ENCODE measurements at regions not wholly inside any gene's neighbourhood (a gene's known extent, or its start where the extent isn't known, plus 50 kb on each side); places are given as distances from the start of the nearest gene placed in this dataset.

DNA sequence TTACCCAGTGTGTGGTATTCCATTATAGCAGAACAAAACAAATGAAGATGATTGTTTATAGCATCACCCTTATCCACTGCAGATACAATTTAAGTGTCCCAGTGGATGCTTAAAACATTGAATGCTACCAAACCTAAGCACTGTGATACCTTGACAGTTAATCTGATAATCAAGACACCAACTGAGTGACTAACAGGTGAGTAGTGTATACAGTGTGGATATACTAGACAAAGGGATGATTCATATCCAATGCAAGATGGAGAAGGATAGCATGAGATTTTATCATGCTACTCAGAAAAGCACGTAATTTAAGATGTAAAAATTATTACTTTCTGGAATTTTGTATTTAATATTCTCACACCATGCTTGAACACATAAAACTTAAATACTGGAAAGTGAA is 1449.0 kb downstream of the OTOL1 start:
- DNase-seq: no peak
- H2AFZ ChIP-seq (ENCODE audit: insufficient read depth, low read depth, low read length, poor library complexity, severe bottlenecking): no peak overlapping the region
- Mint-ChIP-seq H3K27me3 (ENCODE audit: low read depth in 3 of 3) (no peaks in the 10 kb centered on the region), H3K4me3 (no peak overlapping the region), H3K27ac (no peak overlapping the region), H3K4me1 (no peaks in the 10 kb centered on the region), H3K9me3 (peaks cover 2 to 8% (median 7%) of the 10 kb centered on the region in 7 donors), H3K36me3 (no peaks in the 10 kb centered on the region)
- no peaks in the 10 kb centered on the region for H3K4me1 ChIP-seq (ENCODE audit: control insufficient read depth in 1 of 2, insufficient read depth in 2 of 2, low read length in 2 of 2)
- intact Hi-C loops (cut with micrococcal nuclease): no loop called here
- H4K20me1 ChIP-seq (ENCODE audit: insufficient read depth, low read length): no peaks in the 10 kb centered on the region
- no peaks in the 10 kb centered on the region for H3K36me3 ChIP-seq (replicated peaks in 1 of 2; ENCODE audit: control insufficient read depth in 1 of 2, insufficient read depth in 2 of 2, low read length in 2 of 2)
- WGBS (ENCODE audit: insufficient coverage): no CpG with 5 or more reads among the region's 1 CpG
- H3K27ac ChIP-seq (ENCODE audit: low read depth in 1 of 2, low read length in 2 of 2): no peak overlapping the region
- H3K27me3 ChIP-seq (ENCODE audit: control insufficient read depth in 2 of 2, insufficient read depth in 2 of 2, low read length in 2 of 2): no peaks in the 10 kb centered on the region
- no peak overlapping the region for H3K9ac ChIP-seq (ENCODE audit: insufficient read depth, low read length, poor library complexity, severe bottlenecking)
- TF ChIP-seq, protein P1, sequence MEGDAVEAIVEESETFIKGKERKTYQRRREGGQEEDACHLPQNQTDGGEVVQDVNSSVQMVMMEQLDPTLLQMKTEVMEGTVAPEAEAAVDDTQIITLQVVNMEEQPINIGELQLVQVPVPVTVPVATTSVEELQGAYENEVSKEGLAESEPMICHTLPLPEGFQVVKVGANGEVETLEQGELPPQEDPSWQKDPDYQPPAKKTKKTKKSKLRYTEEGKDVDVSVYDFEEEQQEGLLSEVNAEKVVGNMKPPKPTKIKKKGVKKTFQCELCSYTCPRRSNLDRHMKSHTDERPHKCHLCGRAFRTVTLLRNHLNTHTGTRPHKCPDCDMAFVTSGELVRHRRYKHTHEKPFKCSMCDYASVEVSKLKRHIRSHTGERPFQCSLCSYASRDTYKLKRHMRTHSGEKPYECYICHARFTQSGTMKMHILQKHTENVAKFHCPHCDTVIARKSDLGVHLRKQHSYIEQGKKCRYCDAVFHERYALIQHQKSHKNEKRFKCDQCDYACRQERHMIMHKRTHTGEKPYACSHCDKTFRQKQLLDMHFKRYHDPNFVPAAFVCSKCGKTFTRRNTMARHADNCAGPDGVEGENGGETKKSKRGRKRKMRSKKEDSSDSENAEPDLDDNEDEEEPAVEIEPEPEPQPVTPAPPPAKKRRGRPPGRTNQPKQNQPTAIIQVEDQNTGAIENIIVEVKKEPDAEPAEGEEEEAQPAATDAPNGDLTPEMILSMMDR (IDR thresholded peaks at IDR 0.05): no peak
- no peaks in the 10 kb centered on the region for H3K79me2 ChIP-seq (ENCODE audit: insufficient read depth, low read length)
- no peak overlapping the region for H3K4me3 ChIP-seq (replicated peaks in 1 of 3; ENCODE audit: low read depth in 2 of 3, low read length in 3 of 3)
- no peak overlapping the region for H3K4me2 ChIP-seq (replicated peaks; ENCODE audit: extremely low read depth, low read length, poor library complexity, severe bottlenecking)
- peaks cover 5 to 16% of the 10 kb centered on the region in 2 donors for H3K9me3 ChIP-seq (replicated peaks in 1 of 2; ENCODE audit: control insufficient read depth in 1 of 2, insufficient read depth in 1 of 2, low read length in 2 of 2)

DNA sequence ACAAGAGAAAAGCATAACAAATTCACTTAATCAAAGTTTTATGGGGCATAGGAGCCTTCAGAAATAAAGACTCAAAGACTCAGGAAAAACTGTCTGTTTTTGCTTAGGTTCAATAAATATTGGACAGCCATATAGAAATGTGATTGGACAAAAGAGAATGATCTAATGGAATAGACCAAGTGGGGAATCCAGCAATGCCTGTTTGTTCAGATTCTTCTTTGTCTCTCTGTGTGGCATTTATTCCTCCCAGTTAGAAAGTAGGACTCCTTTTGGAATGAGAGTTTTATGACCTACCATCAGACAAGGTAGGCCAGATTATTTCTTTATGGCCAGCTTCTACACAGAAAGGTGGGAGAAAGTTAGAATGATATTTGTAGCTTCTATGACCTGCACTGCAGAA is 1460.1 kb downstream of the OTOL1 start:
- peaks cover 0 to 11% (median 3%) of the 10 kb centered on the region in 7 donors for H3K9me3 Mint-ChIP-seq
- TF ChIP-seq, protein P1 (IDR thresholded peaks at IDR 0.05): no peak
- no peak overlapping the region for H2AFZ ChIP-seq (ENCODE audit: insufficient read depth, low read depth, low read length, poor library complexity, severe bottlenecking)
- H3K27me3 ChIP-seq (ENCODE audit: control insufficient read depth in 2 of 2, insufficient read depth in 2 of 2, low read length in 2 of 2): no peaks in the 10 kb centered on the region
- H4K20me1 ChIP-seq (ENCODE audit: insufficient read depth, low read length): no peaks in the 10 kb centered on the region
- no peak for DNase-seq
- no peak overlapping the region for H3K9ac ChIP-seq (ENCODE audit: insufficient read depth, low read length, poor library complexity, severe bottlenecking)
- H3K27ac Mint-ChIP-seq: no peak overlapping the region
- no peak overlapping the region for H3K4me2 ChIP-seq (replicated peaks; ENCODE audit: extremely low read depth, low read length, poor library complexity, severe bottlenecking)
- H3K27ac ChIP-seq (ENCODE audit: low read depth in 1 of 2, low read length in 2 of 2): no peak overlapping the region
- no peaks in the 10 kb centered on the region for H3K79me2 ChIP-seq (ENCODE audit: insufficient read depth, low read length)
- no peaks in the 10 kb centered on the region for H3K36me3 Mint-ChIP-seq
- H3K4me3 Mint-ChIP-seq: no peak overlapping the region
- intact Hi-C loops (cut with micrococcal nuclease): no loop called here
- no peak overlapping the region for H3K4me3 ChIP-seq (replicated peaks in 1 of 3; ENCODE audit: low read depth in 2 of 3, low read length in 3 of 3)
- no peaks in the 10 kb centered on the region for H3K4me1 ChIP-seq (ENCODE audit: control insufficient read depth in 1 of 2, insufficient read depth in 2 of 2, low read length in 2 of 2)
- H3K9me3 ChIP-seq (replicated peaks in 1 of 2; ENCODE audit: control insufficient read depth in 1 of 2, insufficient read depth in 1 of 2, low read length in 2 of 2): no peaks in the 10 kb centered on the region
- no peaks in the 10 kb centered on the region for H3K36me3 ChIP-seq (replicated peaks in 1 of 2; ENCODE audit: control insufficient read depth in 1 of 2, insufficient read depth in 2 of 2, low read length in 2 of 2)
- H3K4me1 Mint-ChIP-seq: no peaks in the 10 kb centered on the region
- no peaks in the 10 kb centered on the region for H3K27me3 Mint-ChIP-seq (ENCODE audit: low read depth in 3 of 3)

Data from CD14-positive monocyte (primary cell).